ENCODE measurements at regions not wholly inside any gene's neighbourhood (a gene's known extent, or its start where the extent isn't known, plus 50 kb on each side); places are given as distances from the start of the nearest gene placed in this dataset.

DNA sequence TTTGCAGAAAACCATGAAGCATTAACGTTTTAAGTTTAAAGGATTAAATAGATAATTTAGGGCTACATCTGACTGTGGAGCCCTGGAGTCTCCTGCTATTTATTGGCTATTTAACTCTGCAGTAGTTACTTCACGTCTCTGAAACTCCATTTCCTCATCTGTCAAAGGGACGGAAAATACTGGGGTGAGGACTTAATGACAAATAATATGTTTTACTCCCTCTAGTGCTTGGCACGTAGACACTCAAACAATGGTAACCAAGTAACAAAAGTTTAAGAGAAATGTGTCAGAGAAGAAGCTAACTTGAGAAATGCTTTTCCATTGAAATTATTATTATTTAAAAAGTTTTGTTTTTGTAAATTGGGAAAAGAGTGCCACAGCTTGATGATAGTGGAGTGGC lies 130.7 kb upstream of the RCN1 start:
- TF ChIP-seq POLR2AphosphoS5 (IDR thresholded peaks at IDR 0.05), result no peak
- TF ChIP-seq, protein P1, sequence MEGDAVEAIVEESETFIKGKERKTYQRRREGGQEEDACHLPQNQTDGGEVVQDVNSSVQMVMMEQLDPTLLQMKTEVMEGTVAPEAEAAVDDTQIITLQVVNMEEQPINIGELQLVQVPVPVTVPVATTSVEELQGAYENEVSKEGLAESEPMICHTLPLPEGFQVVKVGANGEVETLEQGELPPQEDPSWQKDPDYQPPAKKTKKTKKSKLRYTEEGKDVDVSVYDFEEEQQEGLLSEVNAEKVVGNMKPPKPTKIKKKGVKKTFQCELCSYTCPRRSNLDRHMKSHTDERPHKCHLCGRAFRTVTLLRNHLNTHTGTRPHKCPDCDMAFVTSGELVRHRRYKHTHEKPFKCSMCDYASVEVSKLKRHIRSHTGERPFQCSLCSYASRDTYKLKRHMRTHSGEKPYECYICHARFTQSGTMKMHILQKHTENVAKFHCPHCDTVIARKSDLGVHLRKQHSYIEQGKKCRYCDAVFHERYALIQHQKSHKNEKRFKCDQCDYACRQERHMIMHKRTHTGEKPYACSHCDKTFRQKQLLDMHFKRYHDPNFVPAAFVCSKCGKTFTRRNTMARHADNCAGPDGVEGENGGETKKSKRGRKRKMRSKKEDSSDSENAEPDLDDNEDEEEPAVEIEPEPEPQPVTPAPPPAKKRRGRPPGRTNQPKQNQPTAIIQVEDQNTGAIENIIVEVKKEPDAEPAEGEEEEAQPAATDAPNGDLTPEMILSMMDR (IDR thresholded peaks at IDR 0.05), result no peak
- no peak for TF ChIP-seq EP300 (IDR thresholded peaks at IDR 0.05)
- no peak for TF ChIP-seq POLR2A (IDR thresholded peaks at IDR 0.05)
